Fibroblast of villous mesenchyme (primary cell): ENCODE measurements at regions not wholly inside any gene's neighbourhood (a gene's known extent, or its start where the extent isn't known, plus 50 kb on each side); places are given as distances from the start of the nearest gene placed in this dataset.

Experiments used
- DNase-seq: peaks from one replicate; pipeline ENCODE4 v3.0.0-alpha.2; 2010; ENCODE audit warnings: low read depth
- H3K4me3 ChIP-seq: 2 replicates; pipeline ENCODE4 v1.5.1; 2011; ENCODE audit warnings: low read depth, mild to moderate bottlenecking, low read length
- TF ChIP-seq, protein P1 (sequence below): IDR thresholded peaks from 2 replicates; pipeline ENCODE4 v1.5.1; 2012; ENCODE audit warnings: low read depth, mild to moderate bottlenecking, low read length; ENCODE audit not compliant: insufficient read depth

DNA sequence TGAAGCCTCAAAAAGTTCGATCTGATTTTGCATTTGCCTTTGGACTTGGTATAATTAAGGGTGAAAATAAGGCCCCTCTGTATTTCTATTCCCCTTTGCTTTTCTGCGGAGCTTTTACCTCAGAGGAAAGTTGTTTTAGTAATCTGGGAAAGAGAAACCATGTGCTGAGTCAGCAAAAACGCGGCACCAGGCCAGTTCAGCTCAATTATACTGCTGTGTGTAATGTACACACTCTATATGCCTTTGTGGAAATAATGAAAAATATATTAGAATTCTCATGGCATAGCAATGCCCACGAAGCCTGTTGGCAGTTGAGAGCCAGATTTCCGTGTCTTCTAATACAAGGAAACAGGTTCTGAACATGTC lies 161.9 kb upstream of the SIX2 start:
- TF ChIP-seq, protein P1, sequence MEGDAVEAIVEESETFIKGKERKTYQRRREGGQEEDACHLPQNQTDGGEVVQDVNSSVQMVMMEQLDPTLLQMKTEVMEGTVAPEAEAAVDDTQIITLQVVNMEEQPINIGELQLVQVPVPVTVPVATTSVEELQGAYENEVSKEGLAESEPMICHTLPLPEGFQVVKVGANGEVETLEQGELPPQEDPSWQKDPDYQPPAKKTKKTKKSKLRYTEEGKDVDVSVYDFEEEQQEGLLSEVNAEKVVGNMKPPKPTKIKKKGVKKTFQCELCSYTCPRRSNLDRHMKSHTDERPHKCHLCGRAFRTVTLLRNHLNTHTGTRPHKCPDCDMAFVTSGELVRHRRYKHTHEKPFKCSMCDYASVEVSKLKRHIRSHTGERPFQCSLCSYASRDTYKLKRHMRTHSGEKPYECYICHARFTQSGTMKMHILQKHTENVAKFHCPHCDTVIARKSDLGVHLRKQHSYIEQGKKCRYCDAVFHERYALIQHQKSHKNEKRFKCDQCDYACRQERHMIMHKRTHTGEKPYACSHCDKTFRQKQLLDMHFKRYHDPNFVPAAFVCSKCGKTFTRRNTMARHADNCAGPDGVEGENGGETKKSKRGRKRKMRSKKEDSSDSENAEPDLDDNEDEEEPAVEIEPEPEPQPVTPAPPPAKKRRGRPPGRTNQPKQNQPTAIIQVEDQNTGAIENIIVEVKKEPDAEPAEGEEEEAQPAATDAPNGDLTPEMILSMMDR: no peak
- no peak overlapping the region for H3K4me3 ChIP-seq
- DNase-seq: no peak

DNA sequence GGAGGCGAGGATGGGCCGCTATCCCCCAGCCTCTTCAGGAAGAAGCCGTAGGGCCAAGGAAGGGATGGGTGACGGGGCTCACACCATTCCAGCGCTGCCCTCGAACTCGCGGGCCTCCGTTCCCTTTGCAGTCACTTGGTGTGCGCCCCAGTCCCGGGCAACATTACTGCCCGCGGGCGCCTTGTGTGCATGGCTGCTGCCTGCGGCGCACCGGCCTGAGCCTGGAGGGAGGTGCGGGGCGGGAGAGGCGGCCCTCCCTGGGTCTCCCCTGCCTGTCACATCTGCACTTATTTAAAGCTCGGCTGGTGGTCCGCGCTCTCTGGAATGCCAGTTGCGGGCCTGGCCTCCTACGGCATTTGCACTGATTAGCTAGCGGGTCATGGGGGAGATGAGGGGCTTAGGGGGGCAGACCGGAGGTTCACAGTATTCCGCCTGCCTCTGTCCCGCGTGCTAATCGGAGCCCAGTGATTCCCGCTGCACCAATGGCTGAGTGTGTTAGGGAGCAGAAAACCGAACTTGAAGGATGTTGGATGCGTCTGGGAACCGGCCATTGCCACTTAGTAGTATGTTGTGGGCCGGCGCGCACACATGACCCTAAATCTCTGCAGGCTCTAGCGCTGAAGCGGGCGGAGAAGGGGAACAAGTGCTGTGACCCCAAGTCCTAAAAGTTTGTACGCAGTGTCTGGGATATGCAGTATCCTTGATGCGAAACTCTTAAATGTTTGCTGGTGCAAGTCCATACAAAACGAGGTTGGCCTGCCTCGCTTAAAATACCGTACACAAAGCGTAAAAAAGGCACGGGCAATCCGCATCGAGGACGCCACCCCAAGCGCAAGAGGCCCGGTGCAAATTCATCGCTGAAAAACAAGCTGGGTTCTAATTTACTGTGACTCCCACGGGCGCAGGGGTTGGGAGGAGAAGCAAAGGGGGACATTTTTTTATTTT lies 161.2 kb upstream of the SIX2 start:
- no peak for DNase-seq
- no peak overlapping the region for H3K4me3 ChIP-seq
- TF ChIP-seq, protein P1: no peak

DNA sequence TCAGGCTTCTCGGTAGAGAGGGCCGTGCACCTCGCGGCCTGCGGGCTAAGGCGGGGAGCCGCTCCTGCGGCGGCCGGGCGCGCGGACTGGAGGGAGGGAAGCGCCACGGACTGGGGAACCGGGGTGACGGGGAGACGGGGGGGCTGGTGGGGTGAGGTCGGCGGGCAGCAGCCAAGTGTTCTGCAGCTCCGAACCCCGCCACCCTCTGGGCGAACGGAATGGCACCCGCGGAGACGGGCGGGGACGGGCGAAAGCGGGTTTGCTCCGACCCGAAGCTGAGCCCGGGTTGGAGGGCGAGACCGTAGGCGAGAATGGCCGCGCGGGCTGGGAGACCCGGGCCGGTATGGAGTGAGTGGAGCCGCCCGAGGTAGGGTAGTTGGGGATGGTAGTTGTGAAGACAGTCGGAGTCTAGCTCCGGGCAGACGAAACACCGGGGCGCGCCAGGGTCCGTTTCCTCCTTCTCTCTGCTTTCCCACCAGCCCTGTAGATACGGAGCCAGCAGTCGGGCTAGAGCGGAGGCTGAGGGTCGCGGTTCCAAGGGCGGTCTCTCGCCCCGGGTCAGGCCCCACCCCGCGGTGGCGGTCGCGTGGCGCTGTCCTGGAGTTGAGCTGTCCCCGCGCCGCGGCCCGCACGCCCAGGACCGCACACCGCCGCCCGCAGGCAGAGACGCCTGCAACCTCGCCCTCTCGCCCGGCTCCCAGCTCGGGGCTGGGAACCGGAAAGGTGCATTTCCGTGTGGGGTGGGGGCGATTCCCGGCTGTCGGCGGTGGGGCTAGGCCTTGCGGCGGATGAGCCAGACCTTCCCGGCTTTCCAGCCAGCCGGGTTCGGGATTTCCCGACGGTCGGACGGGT lies 160.3 kb upstream of the SIX2 start:
- no peak for DNase-seq
- peak overlapping the region; percentile 51 for H3K4me3 ChIP-seq
- TF ChIP-seq, protein P1: no peak

DNA sequence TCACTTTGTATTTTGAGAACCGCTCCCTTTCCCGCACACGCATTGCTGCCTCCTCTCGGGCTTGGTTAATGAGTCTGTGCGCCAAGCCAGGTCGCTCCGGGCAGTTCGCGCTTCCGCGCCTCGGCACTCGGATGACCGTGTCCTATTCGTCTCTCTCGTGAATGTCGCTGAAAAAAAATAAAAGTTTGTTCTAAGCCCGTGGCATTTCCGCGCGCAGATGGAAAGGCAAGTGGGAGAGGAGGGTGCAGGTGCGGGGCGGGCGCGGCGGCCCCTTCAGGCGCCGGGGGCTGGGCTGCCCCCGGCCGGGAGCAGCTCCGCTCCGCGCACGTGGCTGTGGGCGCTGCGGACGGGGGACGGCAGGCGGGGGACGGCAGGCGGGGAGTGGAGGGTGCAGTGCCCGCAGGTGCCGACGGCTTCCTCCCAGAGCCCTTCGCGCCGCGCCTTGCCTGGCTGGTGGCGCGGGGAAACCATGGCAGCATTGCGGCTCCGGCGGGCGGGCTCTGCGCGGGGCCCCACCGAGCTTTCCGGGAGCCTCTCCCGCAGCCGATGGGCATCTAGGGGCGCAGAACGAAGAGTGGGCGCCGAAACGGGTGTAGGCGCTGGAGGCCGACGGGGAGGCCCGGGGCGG lies 159.6 kb upstream of the SIX2 start:
- no peak for DNase-seq
- peak overlapping the region; percentile 51 for H3K4me3 ChIP-seq
- TF ChIP-seq, protein P1: no peak

DNA sequence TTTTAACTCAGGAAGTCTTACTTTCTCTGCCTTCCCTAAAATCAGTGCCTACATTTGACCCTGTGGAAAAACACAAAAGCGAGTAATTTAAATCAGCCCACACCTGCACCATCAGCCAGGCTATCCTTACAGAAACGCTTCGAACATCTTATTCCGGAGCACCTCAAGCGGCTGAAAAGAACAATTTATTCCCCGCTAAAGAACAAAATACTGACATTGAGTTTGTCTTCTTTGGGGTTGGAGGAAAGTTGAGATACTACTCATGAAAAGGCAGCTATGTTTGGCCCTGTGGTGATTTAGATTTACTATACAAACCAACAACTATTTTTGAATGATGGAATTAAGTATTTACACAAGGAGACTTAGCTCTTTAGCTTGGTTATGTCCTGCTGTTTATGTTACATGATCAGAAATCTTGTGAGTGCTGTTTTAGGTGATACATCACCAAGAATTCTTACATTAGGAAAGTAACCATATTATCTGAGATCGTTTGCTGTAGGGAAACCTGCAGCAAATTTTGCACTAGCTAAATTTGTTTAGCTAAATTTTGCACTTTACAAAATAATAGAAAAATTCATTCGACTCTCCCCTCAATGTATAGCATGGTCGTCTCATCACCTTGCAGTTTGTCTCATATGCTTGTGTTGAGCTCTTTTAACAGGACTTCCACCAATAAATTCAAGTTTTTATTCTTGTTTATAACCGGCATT lies 158.8 kb upstream of the SIX2 start:
- H3K4me3 ChIP-seq: no peak overlapping the region
- DNase-seq: no peak
- TF ChIP-seq, protein P1: no peak

DNA sequence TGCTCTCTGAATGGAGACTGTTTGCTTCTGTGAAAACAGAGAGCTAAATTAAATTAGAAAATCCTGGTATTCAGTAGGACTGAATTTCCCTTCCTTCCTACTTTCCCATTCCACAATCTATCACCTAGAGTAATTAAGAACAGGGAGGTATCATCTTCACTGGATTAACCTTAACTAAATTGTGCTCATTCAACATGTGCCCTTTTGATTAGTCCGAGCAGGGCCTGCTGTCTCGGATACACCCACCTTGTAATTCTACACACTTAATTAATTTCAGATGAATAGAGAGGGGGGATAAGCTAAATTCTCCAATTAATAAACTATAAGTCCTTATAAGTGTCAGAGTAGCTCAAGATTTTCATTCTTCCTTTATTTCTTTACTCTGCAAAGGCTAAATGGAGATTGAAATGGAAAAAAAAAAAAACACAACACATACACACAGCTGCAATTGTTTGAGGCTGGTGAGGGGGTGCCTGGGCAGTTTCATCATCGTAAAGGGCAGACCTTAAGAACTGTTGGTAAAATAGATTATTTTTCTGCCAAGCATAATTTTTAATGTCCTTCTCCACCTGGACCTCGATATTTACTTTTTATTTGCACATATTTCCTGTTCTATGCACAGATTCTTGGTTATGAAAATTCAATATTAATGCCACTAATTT lies 157.1 kb upstream of the SIX2 start:
- TF ChIP-seq, protein P1: no peak
- no peak overlapping the region for H3K4me3 ChIP-seq
- no peak for DNase-seq
